Panc1 (cell line): ENCODE measurements at regions not wholly inside any gene's neighbourhood (a gene's known extent, or its start where the extent isn't known, plus 50 kb on each side); places are given as distances from the start of the nearest gene placed in this dataset.

Experiments
- ATAC-seq: fragments of 200-7000 bp; cut with Tn5 transposase; 2 replicates; pipeline ENCODE4 v1.9.1; 2020; ENCODE audit warnings: mild to moderate bottlenecking, moderate library complexity
- BruUV-seq: library from RNA; stranded (reverse); fragments of 400-500 nt; replicated peaks from 2 replicates; lab custom pipeline; 2021; lab: Mats Ljungman, UMichigan
- CTCF ChIA-PET: fragments of 300-600 bp; sonication (Branson Sonifier 250); formaldehyde crosslinking; loops from one replicate; lab custom pipeline; 2022; ENCODE audit warnings: antibody characterized with exemption; lab: Charles Lee
- POLR2A ChIA-PET: fragments of 300-600 bp; sonication (Branson Sonifier 250); formaldehyde crosslinking; loops from one replicate; lab custom pipeline; 2022; ENCODE audit warnings: antibody characterized with exemption; lab: Charles Lee
- DNase-seq: peaks from one replicate; pipeline ENCODE4 v3.0.0-alpha.2; 2010; ENCODE audit warnings: low read depth, low spot score
- H3K27ac ChIP-seq: 2 replicates; pipeline ENCODE4 v1.5.1; 2011; ENCODE audit warnings: mild to moderate bottlenecking, low read length, inconsistent platforms
- H3K27me3 ChIP-seq: fragments of 200-500 bp; sonication (Bioruptor generic); 2 replicates; pipeline ENCODE4 v1.6.0; 2014; ENCODE audit warnings: low read length, inconsistent platforms; ENCODE audit not compliant: control insufficient read depth, insufficient read depth
- H3K36me3 ChIP-seq: fragments of 200-500 bp; sonication (Bioruptor generic); 2 replicates; pipeline ENCODE4 v1.5.1; 2014; ENCODE audit warnings: inconsistent platforms, mild to moderate bottlenecking, low read length, moderate library complexity; ENCODE audit not compliant: control insufficient read depth, insufficient read depth
- H3K4me1 ChIP-seq: 2 replicates; pipeline ENCODE4 v1.5.1; 2011; ENCODE audit warnings: inconsistent platforms, mild to moderate bottlenecking, low read length, moderate library complexity; ENCODE audit not compliant: control insufficient read depth, insufficient read depth
- H3K4me3 ChIP-seq, 2 experiments: 2 replicates each; pipeline ENCODE4 v1.5.1; 2011 to 2012; ENCODE audit warnings: low read depth in 2 of 2, low read length in 2 of 2, mild to moderate bottlenecking in 2 of 2, inconsistent platforms in 1 of 2, moderate library complexity in 1 of 2
- H3K9me3 ChIP-seq: fragments of 200-500 bp; sonication (Bioruptor generic); 2 replicates; pipeline ENCODE4 v1.5.1; 2014; ENCODE audit warnings: low read depth, mild to moderate bottlenecking, inconsistent platforms, low read length, moderate library complexity; ENCODE audit not compliant: control insufficient read depth, insufficient read depth
- CTCF ChIP-seq: fragments of 450-650 bp; IDR thresholded peaks from 2 replicates; pipeline ENCODE4 v1.5.1; 2017; ENCODE audit warnings: mild to moderate bottlenecking
- POLR2AphosphoS5 ChIP-seq: IDR thresholded peaks from 2 replicates; pipeline ENCODE4 v1.6.1; 2012; ENCODE audit warnings: mild to moderate bottlenecking, low read depth, low read length, moderate library complexity
- REST ChIP-seq, 2 experiments: IDR thresholded peaks; 2 replicates each; pipeline ENCODE4 v1.6.1; 2011 to 2012; ENCODE audit warnings: low read depth in 2 of 2, control low read depth in 1 of 2, low read length in 1 of 2, mild to moderate bottlenecking in 1 of 2, moderate library complexity in 1 of 2; ENCODE audit not compliant: insufficient read depth in 1 of 2
- SIN3A ChIP-seq: IDR thresholded peaks from 2 replicates; pipeline ENCODE4 v1.6.1; 2012; ENCODE audit warnings: low read depth, mild to moderate bottlenecking, low read length, moderate library complexity, borderline replicate concordance; ENCODE audit not compliant: insufficient read depth
- TCF7L2 ChIP-seq: IDR thresholded peaks from 2 replicates; pipeline ENCODE4 v1.6.1; 2011; ENCODE audit warnings: mild to moderate bottlenecking, low read depth, low read length, inconsistent platforms
- in situ Hi-C: cut with HindIII; loops from 2 replicates; pipeline ENCODE4 v1.10.0; 2016; ENCODE audit warnings: low sequenced_read_pairs, low pct_unique_long_range_greater_than_20kb
- intact Hi-C: fragments of 100-400 bp; cut with micrococcal nuclease; formaldehyde crosslinking; loops from one replicate; pipeline ENCODE4 v1.10.0; 2022; ENCODE audit not compliant: unreplicated experiment

GRCh38 chr13:80141123-80141849 is 199.6 kb downstream of the SPRY2 start:
- ATAC-seq: peak; percentile 96
- DNase-seq: no peak
- TF ChIP-seq TCF7L2 (no peak), SIN3A (no peak), POLR2AphosphoS5 (no peak), CTCF (no peak), REST (IDR thresholded peaks at IDR 0.05; ENCODE audit: insufficient read depth in 1 of 2, low read depth in 2 of 2, low read length in 1 of 2) (no peak)

DNA sequence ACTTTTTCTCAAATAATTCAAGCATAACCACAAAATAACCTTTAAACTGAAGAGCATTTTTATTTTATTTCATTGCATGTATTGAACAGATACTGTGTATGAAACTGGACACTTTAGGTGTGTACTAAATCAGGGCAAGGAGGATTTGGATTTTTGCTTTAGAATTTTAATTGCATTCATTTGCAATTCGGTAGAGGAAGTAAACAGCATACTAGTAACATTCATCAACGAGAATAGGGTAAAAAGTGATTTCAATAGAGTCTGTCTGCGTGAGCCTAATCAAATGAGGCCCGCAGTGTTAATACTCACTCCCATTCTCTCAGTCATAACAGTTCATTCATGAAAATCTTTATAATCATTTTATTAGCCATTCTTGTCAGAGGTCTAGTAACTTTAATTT is 200.2 kb downstream of the SPRY2 start:
- no peaks in the 10 kb centered on the region for H3K9me3 ChIP-seq
- TF ChIP-seq REST (IDR thresholded peaks at IDR 0.05; ENCODE audit: insufficient read depth in 1 of 2, low read depth in 2 of 2, low read length in 1 of 2): no peak
- TF ChIP-seq CTCF: no peak
- TF ChIP-seq TCF7L2: no peak
- no peak for TF ChIP-seq POLR2AphosphoS5
- TF ChIP-seq SIN3A: no peak
- in situ Hi-C loops: no loop called here
- ChIA-PET POLR2A (no interaction called here), CTCF (no interaction called here)
- DNase-seq: no peak
- peak overlapping the region; percentile 83 for H3K27ac ChIP-seq
- no TSS peak for BruUV-seq
- no peaks in the 10 kb centered on the region for H3K36me3 ChIP-seq
- intact Hi-C loops: no loop called here
- H3K4me3 ChIP-seq: peak overlapping the region in 1 of 2 experiments; percentile 23; a peak in 1 of 4 replicates
- no peaks in the 10 kb centered on the region for H3K27me3 ChIP-seq
- H3K4me1 ChIP-seq: peaks cover 22% of the 10 kb centered on the region
- peak; percentile 63 for ATAC-seq

More at GRCh38 chr13:80141123-80141849, 199.6 kb downstream of the SPRY2 start:
- H3K4me1 ChIP-seq: peaks cover 22% of the 10 kb centered on the region
- H3K27ac ChIP-seq: peak overlapping the region; percentile 83
- intact Hi-C loops: no loop called here
- H3K4me3 ChIP-seq: peak overlapping the region in 1 of 2 experiments; percentile 23; a peak in 2 of 4 replicates
- in situ Hi-C loops: no loop called here
- no TSS peak for BruUV-seq
- ChIA-PET CTCF (no interaction called here), POLR2A (no interaction called here)
- H3K36me3 ChIP-seq: no peaks in the 10 kb centered on the region
- no peaks in the 10 kb centered on the region for H3K27me3 ChIP-seq
- no peaks in the 10 kb centered on the region for H3K9me3 ChIP-seq
